UCSD-AML1 (cell line): ENCODE measurements at regions not wholly inside any gene's neighbourhood (a gene's known extent, or its start where the extent isn't known, plus 50 kb on each side); places are given as distances from the start of the nearest gene placed in this dataset.

Experiments used
- DNase-seq: peaks from one replicate; lab custom pipeline; 2025; ENCODE audit not compliant: unreplicated experiment; lab: John Stamatoyannopoulos, UW

GRCh38 chr1:147811273-147811672 is 50.9 kb upstream of the GJA5 start:
- DNase-seq, result no peak

GRCh38 chr1:147811751-147812150 is 51.3 kb upstream of the GJA5 start:
- DNase-seq, result no peak

GRCh38 chr1:147812799-147813198 is 52.4 kb upstream of the GJA5 start:
- no peak for DNase-seq

- no peak for DNase-seq
These were observed 55.1 kb upstream of the GJA5 start for GRCh38 chr1:147815503-147815902.

GRCh38 chr1:147820761-147821297 is 60.4 kb upstream of the GJA5 start:
- DNase-seq, result no peak

GRCh38 chr1:147821883-147822282 is 61.5 kb upstream of the GJA5 start:
- no peak for DNase-seq

- no peak for DNase-seq
These were observed 61.9 kb upstream of the GJA5 start for GRCh38 chr1:147822292-147822691.

GRCh38 chr1:147824001-147824400 is 63.6 kb upstream of the GJA5 start:
- no peak for DNase-seq

GRCh38 chr1:147824798-147825197 is 64.4 kb upstream of the GJA5 start:
- no peak for DNase-seq

GRCh38 chr1:147825586-147825985 is 65.2 kb upstream of the GJA5 start:
- DNase-seq, result no peak

- no peak for DNase-seq
These were observed 65.9 kb upstream of the GJA5 start for GRCh38 chr1:147826259-147826658.

- DNase-seq, result no peak
These were observed 69.2 kb upstream of the GJA8 start for GRCh38 chr1:147833231-147833860.

GRCh38 chr1:147834181-147834580 is 68.4 kb upstream of the GJA8 start:
- no peak for DNase-seq

GRCh38 chr1:147834810-147835209 is 67.8 kb upstream of the GJA8 start:
- DNase-seq, result no peak

- DNase-seq, result no peak
These were observed 65.2 kb upstream of the GJA8 start for GRCh38 chr1:147837129-147837963.

GRCh38 chr1:147837964-147838292 is 64.7 kb upstream of the GJA8 start:
- DNase-seq, result no peak

GRCh38 chr1:147840909-147841308 is 61.7 kb upstream of the GJA8 start:
- DNase-seq, result peak; percentile 18

GRCh38 chr1:147842578-147842977 is 60.0 kb upstream of the GJA8 start:
- no peak for DNase-seq

GRCh38 chr1:147843486-147843885 is 59.1 kb upstream of the GJA8 start:
- no peak for DNase-seq

- no peak for DNase-seq
These were observed 54.8 kb upstream of the GJA8 start for GRCh38 chr1:147847831-147848230.

- DNase-seq, result no peak
These were observed 53.3 kb upstream of the GJA8 start for GRCh38 chr1:147849098-147849895.

GRCh38 chr1:147850737-147851136 is 51.9 kb upstream of the GJA8 start:
- DNase-seq, result no peak
